ENCODE measurements at regions not wholly inside any gene's neighbourhood (a gene's known extent, or its start where the extent isn't known, plus 50 kb on each side); places are given as distances from the start of the nearest gene placed in this dataset.

- no peak for TF ChIP-seq EZH2 (IDR thresholded peaks at IDR 0.05; ENCODE audit: insufficient read depth, poor library complexity, severe bottlenecking)
- TF ChIP-seq EZH2phosphoT487 (IDR thresholded peaks at IDR 0.05; ENCODE audit: insufficient read depth, low read depth) = no peak
Observed at GRCh38 chr11:45463541-45463940, 177.4 kb upstream of the SYT13 start.

Data from GM23248 (cell line).